GM18909 (cell line): ENCODE measurements at regions not wholly inside any gene's neighbourhood (a gene's known extent, or its start where the extent isn't known, plus 50 kb on each side); places are given as distances from the start of the nearest gene placed in this dataset.
A peak's percentile ranks its signal among the peaks of the same experiment; 100 is the strongest.
"Not testable (repeated sequence)": the region's sequence is repeated elsewhere in the genome, so short reads cannot be mapped to it uniquely, and the experiment has no call there.

Experiments
- ATAC-seq: cut with Tn5 transposase; IDR thresholded peaks from one replicate; pipeline ENCODE4 v1.9.1; 2021; ENCODE audit warnings: mild to moderate bottlenecking; ENCODE audit not compliant: unreplicated experiment, poor library complexity

GRCh38 chrX:45846328-45846727 is 645.7 kb upstream of the DIPK2B start:
- no peak for ATAC-seq

GRCh38 chrX:45845142-45845541 is 644.5 kb upstream of the DIPK2B start:
- ATAC-seq = no peak

- ATAC-seq = no peak
Measured at GRCh38 chrX:45843518-45843917, 642.8 kb upstream of the DIPK2B start.

- no peak for ATAC-seq
Measured at GRCh38 chrX:45842926-45843315, 642.2 kb upstream of the DIPK2B start.

- ATAC-seq = no peak
Measured at GRCh38 chrX:45842207-45842925, 641.7 kb upstream of the DIPK2B start.

GRCh38 chrX:45840411-45840950 is 639.8 kb upstream of the DIPK2B start:
- no peak for ATAC-seq

GRCh38 chrX:45830343-45830742 is 629.7 kb upstream of the DIPK2B start:
- ATAC-seq = no peak

- no peak for ATAC-seq
Measured at GRCh38 chrX:45824471-45824870, 623.8 kb upstream of the DIPK2B start.

GRCh38 chrX:45823536-45823935 is 622.9 kb upstream of the DIPK2B start:
- no peak for ATAC-seq

GRCh38 chrX:45822124-45822523 is 621.4 kb upstream of the DIPK2B start:
- no peak for ATAC-seq

- ATAC-seq = no peak
Measured at GRCh38 chrX:45818913-45819312, 618.2 kb upstream of the DIPK2B start.

- ATAC-seq = no peak
Measured at GRCh38 chrX:45815441-45815840, 614.8 kb upstream of the DIPK2B start.

GRCh38 chrX:45811326-45811725 is 610.6 kb upstream of the DIPK2B start:
- ATAC-seq = no peak

GRCh38 chrX:45807572-45808425 is 607.1 kb upstream of the DIPK2B start:
- ATAC-seq = no peak

- ATAC-seq = peak; percentile 64
Measured at GRCh38 chrX:45806410-45807121, 605.9 kb upstream of the DIPK2B start.

- ATAC-seq = no peak
Measured at GRCh38 chrX:45804276-45804675, 603.6 kb upstream of the DIPK2B start.

GRCh38 chrX:45803383-45803921 is 602.8 kb upstream of the DIPK2B start:
- no peak for ATAC-seq

- ATAC-seq = peak; percentile 70
Measured at GRCh38 chrX:45801554-45801953, 600.9 kb upstream of the DIPK2B start.

- not testable (repeated sequence) for ATAC-seq
Measured at GRCh38 chrX:45800746-45801453, 600.2 kb upstream of the DIPK2B start.

- no peak for ATAC-seq
Measured at GRCh38 chrX:45799576-45799975, 598.9 kb upstream of the DIPK2B start.
